GM13977 (cell line): ENCODE measurements at regions not wholly inside any gene's neighbourhood (a gene's known extent, or its start where the extent isn't known, plus 50 kb on each side); places are given as distances from the start of the nearest gene placed in this dataset.

ENCODE experiments used
- DNase-seq: peaks from one replicate; pipeline ENCODE4 v3.0.0; 2012; ENCODE audit warnings: low spot score
- in situ Hi-C: fragments of 300-500 bp; cut with MboI; formaldehyde crosslinking; loops from one replicate; pipeline ENCODE4 v1.12.0; 2022; ENCODE audit warnings: low sequenced_read_pairs, low pct_unique_long_range_greater_than_20kb, mixed read lengths, inconsistent platforms; ENCODE audit not compliant: unreplicated experiment
- TF ChIP-seq, protein P1 (sequence below): IDR thresholded peaks from 2 replicates; pipeline ENCODE4 v1.5.1; 2012; ENCODE audit warnings: mild to moderate bottlenecking, control low read depth; ENCODE audit not compliant: insufficient read depth; ENCODE audit errors: extremely low read depth, missing control alignments

DNA sequence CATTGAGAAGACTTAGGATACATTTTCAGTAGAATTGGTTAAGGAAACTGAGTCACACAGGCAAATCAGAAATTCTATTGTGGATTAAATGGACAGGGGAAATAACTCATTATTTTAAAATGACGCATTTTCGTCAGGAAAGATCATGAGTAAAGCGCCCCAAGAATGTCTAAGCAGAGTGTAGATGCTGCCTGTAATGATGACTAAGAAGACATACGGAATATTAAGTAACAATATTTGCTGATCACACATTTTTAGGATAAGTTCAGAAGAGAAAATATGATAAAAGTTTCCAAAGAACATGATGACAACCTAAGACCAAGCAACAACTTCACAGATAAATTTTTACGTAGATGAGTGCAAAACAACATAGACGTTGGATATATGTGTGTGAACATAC lies 596.3 kb upstream of the TENM3 start:
- DNase-seq = no peak
- TF ChIP-seq, protein P1, sequence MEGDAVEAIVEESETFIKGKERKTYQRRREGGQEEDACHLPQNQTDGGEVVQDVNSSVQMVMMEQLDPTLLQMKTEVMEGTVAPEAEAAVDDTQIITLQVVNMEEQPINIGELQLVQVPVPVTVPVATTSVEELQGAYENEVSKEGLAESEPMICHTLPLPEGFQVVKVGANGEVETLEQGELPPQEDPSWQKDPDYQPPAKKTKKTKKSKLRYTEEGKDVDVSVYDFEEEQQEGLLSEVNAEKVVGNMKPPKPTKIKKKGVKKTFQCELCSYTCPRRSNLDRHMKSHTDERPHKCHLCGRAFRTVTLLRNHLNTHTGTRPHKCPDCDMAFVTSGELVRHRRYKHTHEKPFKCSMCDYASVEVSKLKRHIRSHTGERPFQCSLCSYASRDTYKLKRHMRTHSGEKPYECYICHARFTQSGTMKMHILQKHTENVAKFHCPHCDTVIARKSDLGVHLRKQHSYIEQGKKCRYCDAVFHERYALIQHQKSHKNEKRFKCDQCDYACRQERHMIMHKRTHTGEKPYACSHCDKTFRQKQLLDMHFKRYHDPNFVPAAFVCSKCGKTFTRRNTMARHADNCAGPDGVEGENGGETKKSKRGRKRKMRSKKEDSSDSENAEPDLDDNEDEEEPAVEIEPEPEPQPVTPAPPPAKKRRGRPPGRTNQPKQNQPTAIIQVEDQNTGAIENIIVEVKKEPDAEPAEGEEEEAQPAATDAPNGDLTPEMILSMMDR = no peak
- in situ Hi-C loops = no loop called here

DNA sequence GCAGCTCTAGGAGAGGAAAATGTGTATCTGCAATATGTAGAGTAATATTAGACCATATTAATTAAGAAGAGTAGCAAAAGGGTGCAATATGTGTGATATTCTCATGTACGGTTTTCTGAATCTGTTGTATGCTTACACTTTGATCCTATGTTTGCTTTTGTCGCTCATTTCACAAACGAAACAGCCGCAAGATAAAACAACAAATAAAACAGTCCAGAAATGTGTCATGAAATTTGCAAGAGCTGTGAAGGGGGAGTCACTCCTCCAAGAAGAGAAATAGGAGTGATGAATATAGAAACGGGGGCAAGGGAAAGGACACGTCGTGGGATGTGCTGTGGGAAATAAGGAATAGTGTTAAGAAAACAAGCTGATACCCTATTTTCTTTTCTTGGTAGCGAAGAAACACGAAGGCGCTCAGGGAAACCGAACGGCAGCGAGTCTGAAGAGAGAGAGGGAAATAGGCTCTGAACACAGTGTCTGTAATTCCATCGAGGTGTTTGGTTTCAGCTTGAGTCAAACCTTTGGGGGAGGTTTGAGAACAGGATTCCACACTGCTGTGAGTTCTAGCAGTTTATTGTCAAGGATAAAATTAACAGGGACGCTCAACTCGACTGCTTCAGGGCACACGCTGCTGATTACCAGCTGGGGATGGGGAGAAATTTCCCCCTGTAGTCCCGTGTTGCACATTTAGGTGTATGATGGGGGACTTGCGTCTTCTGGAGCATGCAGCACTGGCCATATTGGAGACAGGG lies 595.6 kb upstream of the TENM3 start:
- TF ChIP-seq, protein P1 = no peak
- DNase-seq = no peak
- in situ Hi-C loops = no loop called here

DNA sequence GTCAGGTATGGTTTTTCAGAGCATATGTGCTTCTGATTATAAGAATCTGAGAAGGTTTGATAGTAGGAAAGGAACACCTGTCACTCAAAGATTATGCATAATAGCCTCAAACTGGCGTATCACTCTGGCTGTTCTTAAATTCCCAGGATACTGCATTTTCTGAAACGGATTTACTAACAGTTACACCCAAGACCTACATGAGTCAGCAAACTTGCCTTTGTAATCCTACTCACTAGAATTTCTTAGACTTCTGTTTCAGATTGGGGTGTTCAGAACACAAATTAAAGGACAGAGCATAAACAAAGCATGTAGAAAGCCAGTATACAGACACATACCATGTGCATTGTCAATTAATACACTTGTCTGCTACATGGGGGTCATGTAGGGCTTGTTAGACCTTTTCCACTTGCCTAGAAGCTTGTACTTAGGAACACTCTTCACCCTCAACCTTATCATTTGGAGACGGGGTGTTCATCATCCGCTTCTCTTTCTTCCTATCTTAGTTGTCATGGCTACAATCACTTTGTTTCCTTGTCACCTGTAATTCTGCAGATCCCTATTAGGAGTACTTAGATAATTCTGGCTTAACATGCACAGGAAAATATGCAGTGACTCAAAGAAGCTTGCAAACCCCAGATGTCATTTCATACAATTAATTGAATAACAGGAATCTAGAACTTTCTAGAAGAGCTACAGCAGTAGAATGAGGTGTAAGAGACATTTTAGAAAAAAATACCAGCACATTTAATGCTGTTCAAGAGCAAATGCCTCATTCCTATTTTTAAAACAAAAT lies 593.0 kb upstream of the TENM3 start:
- no peak for DNase-seq
- in situ Hi-C loops = no loop called here
- TF ChIP-seq, protein P1 = no peak

DNA sequence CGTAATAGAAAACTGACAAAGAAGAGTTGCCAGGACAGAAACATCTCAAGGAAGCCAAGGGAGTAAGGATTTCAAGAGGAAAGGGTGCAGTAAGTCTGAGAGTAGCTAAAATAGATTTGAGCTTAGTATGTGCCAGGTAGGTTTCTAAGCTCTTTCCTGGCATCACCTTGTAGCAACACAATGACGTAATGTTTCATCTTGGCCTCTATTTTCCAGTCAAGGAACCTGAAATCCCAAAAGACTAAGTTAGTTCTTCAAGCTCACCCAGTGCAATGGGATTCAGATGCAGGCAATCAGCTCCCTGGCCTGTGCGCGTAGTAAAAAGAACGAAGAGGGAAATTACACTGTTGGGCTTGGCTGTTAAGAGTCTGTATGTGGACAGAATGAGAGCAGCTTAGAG lies 586.5 kb upstream of the TENM3 start:
- no peak for DNase-seq
- in situ Hi-C loops = no loop called here
- TF ChIP-seq, protein P1 = no peak

DNA sequence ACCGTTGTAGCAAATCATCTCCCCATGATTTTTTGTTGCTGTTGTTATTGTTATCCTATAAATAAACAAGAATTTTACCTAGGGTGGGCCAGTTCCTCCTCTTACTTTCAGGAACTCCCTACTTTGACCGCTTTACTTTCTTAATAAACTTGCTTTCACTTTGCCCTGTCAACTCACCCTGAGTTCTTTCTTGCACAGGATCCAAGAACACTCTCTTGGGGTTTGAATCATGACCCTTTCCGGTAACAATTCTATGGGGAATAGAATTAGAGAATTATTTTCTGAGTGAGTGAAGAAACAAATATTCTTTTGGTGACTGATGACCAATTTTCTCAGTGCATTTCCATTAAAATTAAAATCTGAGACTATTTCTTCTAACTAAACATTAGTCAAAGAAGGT lies 584.0 kb upstream of the TENM3 start:
- TF ChIP-seq, protein P1 = no peak
- DNase-seq = no peak
- in situ Hi-C loops = no loop called here

DNA sequence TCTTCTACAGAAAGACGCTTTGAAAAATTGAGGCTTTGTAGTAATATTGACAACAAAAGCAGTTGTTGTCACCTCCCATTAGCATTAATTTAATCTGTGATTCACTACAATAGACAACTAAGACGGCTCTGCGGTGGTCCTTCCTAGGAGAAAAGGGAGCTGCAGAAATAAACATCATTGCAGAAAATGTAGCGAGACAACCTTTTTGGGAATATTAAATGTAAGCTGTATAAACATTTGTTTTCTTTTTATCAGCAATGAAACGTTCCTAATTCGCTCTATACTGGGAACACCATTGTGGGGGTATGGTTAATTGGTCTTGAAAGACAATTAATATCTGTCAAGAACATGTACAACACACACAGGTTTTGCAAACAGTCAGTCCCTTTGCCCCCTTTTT lies 583.3 kb upstream of the TENM3 start:
- TF ChIP-seq, protein P1 = no peak
- no peak for DNase-seq
- in situ Hi-C loops = no loop called here
